ENCODE measurements at regions not wholly inside any gene's neighbourhood (a gene's known extent, or its start where the extent isn't known, plus 50 kb on each side); places are given as distances from the start of the nearest gene placed in this dataset.
"Not testable (repeated sequence)": the region's sequence is repeated elsewhere in the genome, so short reads cannot be mapped to it uniquely, and the experiment has no call there.

GRCh38 chr1:83129107-83129506, 869.8 kb downstream of the TTLL7 start:
- no peak for DNase-seq (ENCODE audit: low read depth)

DNA sequence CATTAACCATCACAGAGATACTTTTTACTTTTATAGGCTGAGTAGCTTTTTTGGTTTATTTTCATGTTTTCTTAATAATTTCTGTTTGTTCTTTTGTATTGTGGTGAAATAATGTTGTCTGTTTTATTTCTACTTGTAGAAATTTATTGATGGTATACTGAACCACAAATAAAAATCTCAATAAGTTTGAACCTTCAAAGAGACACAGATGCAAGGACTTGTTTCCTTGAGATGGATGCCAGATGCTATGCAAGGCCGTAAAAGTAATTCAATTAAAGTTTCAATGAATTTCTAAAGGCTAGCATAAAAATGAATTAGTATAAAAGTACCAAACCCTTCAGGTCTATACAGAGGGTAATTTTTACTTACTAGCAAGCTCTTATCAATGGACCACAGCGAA, 873.5 kb downstream of the TTLL7 start:
- DNase-seq (ENCODE audit: low read depth): no peak

DNA sequence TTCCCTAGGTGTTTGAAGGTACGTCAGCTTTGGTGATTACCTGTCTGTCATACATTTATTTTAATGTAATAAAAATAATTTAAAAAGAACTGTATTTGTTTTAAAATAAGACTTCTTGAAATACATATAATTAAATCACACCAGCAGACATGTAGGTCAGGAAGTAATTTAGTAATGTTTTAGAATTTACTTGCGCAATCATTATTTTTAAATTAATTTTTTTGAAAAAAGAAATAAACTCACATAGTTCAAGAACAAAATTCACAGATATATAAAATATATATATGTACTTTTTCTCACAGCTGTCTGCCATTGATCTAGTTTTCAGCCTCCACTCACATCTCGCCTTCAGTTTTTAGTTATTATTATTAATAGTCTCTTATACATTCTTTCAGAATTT, 875.9 kb downstream of the TTLL7 start:
- DNase-seq (ENCODE audit: low read depth): no peak

DNA sequence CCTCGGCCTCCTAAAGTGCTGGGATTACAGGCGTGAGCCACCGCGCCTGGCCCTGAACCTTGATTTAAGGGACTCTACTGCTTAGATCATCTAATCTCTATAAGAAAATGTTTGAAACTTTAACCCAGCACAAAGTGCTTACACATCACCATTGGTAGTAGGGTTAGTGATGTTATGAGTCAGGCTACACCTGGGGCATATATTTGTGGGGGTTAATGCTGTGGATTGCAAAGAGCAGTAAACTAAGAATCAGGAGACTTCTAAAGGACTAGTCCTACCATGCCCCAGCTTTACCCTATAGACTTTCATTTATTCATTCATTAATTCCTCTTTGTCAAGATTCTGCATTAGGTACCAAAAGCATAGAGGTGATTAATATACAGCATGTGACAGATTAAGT, 880.5 kb downstream of the TTLL7 start:
- no peak for DNase-seq (ENCODE audit: low read depth)

DNA sequence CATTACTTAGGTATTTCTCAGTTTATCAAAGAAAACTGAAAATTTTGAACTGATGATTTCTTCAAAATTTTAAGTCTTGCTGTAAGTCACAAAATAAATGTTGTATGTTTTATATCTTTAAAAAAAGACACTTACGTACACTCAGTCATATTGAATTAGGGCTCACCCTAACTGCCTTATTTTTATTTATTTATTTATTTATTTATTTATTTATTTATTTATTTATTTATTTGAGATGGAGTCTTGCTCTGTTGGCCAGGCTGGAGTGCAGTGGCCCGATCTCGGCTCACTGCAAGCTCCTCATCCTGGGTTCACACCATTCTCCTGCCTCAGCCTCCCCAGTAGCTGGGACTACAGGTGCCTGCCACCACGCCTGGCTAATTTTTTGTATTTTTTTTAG, 881.9 kb downstream of the TTLL7 start:
- not testable (repeated sequence) for DNase-seq (ENCODE audit: low read depth)

GRCh38 chr1:83115785-83116184, 883.1 kb downstream of the TTLL7 start:
- DNase-seq (ENCODE audit: low read depth): no peak

DNA sequence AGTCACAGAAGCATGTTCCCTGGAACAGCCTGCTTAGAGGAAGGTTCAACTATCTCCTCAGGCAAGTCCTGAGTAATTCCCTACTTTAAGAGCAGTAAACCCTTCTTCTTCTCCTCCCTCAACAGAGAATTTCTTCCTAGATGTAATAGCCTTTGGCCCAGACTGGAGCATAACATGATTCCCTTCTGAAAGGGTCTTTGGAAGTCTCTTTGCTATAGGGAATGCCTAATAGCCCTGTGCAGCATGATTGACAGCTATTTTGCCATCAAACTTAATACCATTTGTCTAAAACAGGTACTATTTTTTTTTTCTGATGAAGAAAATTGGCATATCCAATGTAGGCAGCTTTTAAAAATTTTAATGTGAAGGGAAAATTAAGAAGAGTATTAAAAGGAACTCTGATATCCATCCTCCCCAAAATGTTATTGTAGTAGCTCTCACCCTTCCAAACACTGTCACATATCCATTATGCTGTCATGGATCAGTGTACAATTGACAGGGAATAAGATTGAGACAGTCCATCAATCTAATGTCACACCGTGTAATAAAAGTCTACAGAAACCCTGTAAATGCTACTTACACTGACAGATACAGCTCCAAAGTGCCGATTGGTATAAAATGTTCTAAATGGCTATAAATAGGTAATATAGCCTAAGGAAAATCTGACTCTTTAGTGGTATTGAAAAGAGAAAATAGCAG, 884.6 kb downstream of the TTLL7 start:
- DNase-seq (ENCODE audit: low read depth): no peak

GRCh38 chr1:83113652-83114051, 885.3 kb downstream of the TTLL7 start:
- no peak for DNase-seq (ENCODE audit: low read depth)

DNA sequence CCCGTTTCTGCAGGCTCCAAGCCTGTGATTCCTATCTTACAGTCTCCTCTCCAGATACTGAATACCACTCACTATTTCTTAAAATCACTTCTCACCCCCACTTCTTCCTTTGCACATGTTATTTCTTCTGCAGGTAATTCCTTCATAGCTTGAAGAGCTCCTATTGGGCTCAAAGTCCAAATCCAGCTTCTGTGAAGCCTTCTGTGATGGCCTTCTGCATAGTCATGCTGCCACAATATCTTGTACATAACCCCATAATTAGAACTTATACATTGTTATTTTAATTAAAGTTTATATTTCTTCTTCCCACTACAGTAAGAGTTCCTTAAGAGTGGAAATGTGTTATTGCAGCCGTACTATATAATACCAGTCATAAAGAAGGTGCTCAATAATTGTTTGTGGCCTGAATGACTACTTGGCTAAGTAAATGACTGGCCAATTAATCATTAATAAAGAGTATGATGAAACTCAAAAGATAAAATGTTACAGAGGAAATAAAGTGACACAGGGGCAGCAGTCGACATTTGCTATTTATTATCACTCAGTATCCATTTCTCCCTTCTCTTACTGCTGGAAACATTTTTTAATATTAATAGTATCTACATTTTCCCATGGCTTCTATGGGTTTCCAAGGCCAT, 886.6 kb downstream of the TTLL7 start:
- DNase-seq (ENCODE audit: low read depth): no peak

DNA sequence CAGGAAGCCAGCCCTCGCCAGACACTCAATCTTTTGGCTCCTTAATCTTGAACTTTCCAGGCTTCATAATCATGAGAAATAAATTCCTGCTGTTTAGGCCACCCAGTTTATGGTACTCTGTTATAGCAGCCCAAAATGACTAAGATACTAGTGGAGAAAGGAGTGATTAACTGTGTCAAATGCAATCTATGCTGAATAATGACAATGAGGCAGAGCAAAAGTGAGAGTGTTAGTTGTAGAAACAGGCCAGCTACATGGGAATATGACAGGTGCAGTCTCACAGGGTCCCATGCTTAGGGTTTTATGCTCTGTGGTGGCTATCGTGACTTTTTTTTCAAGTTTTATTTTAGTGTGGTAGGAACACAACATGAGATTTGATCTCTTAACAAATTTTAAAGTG, 888.8 kb downstream of the TTLL7 start:
- DNase-seq (ENCODE audit: low read depth): no peak

GRCh38 chr1:83109692-83110091, 889.2 kb downstream of the TTLL7 start:
- DNase-seq (ENCODE audit: low read depth): no peak

DNA sequence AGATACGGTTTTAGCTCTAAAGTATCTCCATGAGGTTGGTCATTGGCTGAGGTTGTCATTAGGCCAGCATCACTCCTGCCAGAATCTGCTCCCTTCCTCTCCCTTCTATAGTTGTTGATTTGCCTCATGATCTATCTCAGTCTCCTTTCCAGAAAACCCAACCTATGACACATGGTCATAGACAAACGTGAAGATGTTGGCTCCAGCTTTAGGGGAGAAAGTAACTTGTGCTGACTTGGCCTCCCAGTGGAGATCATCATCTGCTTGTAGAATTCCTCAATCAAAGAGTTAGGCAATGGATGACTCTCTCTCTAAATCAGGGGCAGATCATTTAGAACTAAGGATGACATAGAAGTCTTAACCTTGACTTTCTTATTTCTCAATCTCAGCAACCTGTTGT, 894.4 kb downstream of the TTLL7 start:
- DNase-seq (ENCODE audit: low read depth): no peak

GRCh38 chr1:83103341-83103740, 895.6 kb downstream of the TTLL7 start:
- DNase-seq (ENCODE audit: low read depth): no peak

GRCh38 chr1:83102630-83103071, 896.3 kb downstream of the TTLL7 start:
- DNase-seq (ENCODE audit: low read depth): no peak

DNA sequence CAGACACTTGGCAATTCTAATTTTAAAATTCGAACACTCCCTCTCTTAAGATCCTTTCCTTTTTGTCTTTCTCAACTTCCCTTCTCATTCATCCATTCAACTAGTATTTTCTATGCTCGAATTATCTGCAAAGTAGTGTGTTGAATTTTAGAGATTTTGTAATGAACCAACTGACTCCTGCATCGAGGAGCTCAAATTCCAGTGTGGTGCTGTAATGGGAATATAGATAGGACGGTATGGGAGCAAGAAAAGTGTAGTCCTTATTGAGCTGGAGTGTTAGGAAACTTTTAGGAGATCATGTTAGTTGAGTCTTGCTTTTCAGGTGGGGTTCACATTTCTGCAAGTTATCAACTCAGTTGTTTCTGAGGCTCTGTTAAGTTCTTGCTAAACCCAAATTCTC, 897.5 kb downstream of the TTLL7 start:
- DNase-seq (ENCODE audit: low read depth): no peak

GRCh38 chr1:83100133-83100532, 898.8 kb downstream of the TTLL7 start:
- no peak for DNase-seq (ENCODE audit: low read depth)

- DNase-seq (ENCODE audit: low read depth): no peak
Observed at GRCh38 chr1:83098791-83099190, 900.1 kb downstream of the TTLL7 start.

GRCh38 chr1:83098131-83098530, 900.8 kb downstream of the TTLL7 start:
- no peak for DNase-seq (ENCODE audit: low read depth)

DNA sequence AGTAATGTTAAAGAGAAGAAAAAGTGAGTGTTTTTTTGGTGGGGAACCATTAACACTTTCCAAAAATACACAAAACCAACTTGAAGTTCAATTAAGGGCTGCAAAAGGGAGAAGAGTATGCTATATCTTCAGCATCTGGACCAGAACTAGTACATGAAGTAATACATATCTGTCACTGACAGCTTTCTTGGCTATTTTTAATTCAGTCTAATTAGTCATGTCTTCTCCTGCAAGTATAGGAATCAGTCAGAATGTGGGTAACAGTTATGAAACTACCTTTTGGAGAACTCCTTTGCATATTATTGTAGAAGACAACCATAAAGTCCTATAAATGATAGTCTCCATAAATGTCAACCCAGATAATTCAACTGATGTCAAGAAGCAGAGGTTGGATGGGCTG, 901.2 kb downstream of the TTLL7 start:
- DNase-seq (ENCODE audit: low read depth): no peak

GRCh38 chr1:83095570-83095969, 903.4 kb downstream of the TTLL7 start:
- no peak for DNase-seq (ENCODE audit: low read depth)

GRCh38 chr1:83090195-83090594, 908.7 kb downstream of the TTLL7 start:
- no peak for DNase-seq (ENCODE audit: low read depth)

- no peak for DNase-seq (ENCODE audit: low read depth)
Observed at GRCh38 chr1:83087851-83088250, 911.1 kb downstream of the TTLL7 start.

DNA sequence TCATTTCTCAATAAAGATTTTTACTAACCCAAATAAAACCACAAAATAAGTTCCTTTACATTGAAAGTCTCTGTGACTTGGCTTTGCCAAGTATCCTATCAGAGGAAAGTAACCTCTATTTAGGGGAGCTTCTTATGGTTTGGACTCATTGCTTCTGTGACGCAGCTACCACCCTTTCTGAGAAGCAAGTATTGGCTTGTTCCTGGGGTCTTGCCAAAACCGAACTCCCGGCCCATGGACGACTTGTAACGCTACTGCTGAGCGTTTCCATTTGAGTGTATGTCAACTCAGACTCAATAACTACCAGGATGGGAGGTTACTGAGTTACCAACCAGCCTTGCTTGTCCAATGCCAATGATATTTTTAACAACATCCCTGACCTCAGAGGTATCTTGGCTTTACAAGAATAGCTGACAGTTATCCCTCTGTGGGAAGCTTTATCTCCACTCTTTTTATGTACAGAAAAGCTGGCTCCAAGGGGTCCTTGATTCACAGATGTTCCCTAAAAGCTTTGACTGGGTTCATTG, 911.9 kb downstream of the TTLL7 start:
- no peak for DNase-seq (ENCODE audit: low read depth)

- no peak for DNase-seq (ENCODE audit: low read depth)
Observed at GRCh38 chr1:83086346-83086745, 912.6 kb downstream of the TTLL7 start.
